ENCODE measurements at regions not wholly inside any gene's neighbourhood (a gene's known extent, or its start where the extent isn't known, plus 50 kb on each side); places are given as distances from the start of the nearest gene placed in this dataset.

DNA sequence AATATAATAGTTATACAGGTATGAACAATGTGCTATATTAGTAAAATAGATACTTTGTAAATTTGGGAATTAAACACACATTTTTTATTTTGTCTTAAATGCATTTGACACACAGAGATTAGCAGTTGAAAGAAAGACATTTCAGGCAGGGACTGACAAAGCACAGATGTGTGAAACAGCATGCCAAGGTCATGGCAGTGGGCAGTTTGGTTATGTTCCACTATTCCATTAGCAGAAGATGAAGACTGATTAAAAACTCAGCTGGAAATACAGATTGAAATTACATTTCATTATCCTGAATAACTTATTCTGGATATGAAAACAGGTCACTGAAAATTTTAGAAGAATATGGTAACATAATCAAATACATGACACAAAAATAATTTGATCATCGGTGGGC is 669.8 kb upstream of the LRFN5 start:
- DNase-seq (ENCODE audit: low spot score) (no peak), ATAC-seq (ENCODE audit: low FRiP score) (no peak)
- TF ChIP-seq, protein P1, sequence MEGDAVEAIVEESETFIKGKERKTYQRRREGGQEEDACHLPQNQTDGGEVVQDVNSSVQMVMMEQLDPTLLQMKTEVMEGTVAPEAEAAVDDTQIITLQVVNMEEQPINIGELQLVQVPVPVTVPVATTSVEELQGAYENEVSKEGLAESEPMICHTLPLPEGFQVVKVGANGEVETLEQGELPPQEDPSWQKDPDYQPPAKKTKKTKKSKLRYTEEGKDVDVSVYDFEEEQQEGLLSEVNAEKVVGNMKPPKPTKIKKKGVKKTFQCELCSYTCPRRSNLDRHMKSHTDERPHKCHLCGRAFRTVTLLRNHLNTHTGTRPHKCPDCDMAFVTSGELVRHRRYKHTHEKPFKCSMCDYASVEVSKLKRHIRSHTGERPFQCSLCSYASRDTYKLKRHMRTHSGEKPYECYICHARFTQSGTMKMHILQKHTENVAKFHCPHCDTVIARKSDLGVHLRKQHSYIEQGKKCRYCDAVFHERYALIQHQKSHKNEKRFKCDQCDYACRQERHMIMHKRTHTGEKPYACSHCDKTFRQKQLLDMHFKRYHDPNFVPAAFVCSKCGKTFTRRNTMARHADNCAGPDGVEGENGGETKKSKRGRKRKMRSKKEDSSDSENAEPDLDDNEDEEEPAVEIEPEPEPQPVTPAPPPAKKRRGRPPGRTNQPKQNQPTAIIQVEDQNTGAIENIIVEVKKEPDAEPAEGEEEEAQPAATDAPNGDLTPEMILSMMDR (IDR thresholded peaks at IDR 0.05) = no peak

DNA sequence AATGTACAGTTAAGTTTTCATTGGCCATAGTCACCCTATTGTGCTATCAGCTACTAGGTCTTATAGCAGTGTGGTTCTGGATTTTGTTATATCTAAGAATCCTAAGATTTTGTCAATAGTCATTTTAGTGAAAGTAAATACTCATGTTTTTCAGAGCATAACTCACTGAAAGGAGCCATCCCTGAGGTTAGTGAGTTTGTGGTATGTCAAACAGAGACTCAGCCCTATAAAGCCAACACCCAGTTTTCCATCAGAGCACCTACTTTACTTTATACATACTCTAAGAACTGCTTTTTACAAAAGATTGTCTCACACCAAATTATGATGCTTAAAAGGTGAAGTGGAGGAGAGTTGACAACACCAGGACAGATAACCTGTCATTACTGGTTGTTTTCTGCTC is 686.3 kb upstream of the LRFN5 start:
- TF ChIP-seq, protein P1 (IDR thresholded peaks at IDR 0.05) = no peak
- DNase-seq (ENCODE audit: low spot score) = no peak

DNA sequence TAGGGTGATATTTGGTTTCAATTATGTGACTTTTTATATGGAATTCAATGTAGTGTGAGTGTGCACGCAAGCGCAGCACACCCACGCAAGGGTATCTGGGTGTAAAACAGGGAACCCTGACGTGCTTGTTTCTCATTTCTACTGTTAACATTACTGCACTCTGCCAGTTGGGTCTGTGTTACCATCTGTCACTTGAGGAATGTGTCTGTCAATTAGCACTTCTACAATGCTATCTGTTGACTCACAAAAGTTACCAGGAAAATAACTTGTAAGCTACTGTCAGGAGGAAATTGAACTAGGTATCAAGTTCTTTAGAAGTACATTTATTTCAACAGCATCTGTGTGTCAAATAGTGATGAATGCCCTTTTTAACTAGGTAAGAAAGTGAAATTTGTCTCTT is 695.5 kb upstream of the LRFN5 start:
- TF ChIP-seq, protein P1 (IDR thresholded peaks at IDR 0.05) = no peak
- DNase-seq (ENCODE audit: low spot score) = no peak
- ATAC-seq (ENCODE audit: low FRiP score) = no peak

More for the DNA sequence above, 686.3 kb upstream of the LRFN5 start:
- no peak for ATAC-seq (ENCODE audit: low FRiP score)

DNA sequence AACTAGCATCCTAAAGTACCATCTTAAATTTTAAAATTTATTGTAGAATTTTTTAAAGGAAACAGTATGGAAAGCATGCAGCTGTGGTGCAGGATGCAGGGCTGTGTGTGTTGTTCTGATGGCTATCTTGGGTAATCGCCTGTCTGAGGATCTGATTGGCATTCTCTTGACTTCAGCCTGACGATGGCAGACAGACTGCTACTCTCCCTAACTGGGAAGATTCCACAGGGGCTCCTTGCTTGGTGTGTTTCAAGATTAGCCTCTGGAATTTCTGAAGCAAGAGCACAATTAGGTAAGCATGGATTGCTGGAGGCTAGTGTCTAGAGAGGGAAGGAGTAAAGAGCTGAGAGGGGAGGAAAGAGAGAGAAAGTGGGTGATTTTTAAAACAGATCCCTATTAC is 696.8 kb upstream of the LRFN5 start:
- DNase-seq (ENCODE audit: low spot score) = no peak

DNA sequence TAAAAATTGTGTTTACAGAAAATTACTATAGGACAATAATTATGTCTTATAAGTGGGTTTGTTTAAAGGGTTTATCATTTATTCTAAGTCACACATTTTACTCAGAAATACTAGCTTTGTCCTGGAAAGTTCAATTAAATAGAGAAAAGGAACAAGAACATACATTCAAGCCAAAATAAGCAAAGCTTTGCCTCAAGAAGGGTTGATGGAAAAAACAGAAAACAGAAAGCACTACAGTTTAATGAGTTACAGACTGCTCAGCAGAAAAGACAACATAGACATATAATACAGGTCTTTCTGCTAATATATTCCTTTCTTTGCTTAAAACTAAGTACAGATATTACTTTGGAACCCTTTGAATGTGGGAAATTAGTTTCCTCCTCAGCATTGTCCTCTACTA is 703.0 kb upstream of the LRFN5 start:
- ATAC-seq (ENCODE audit: low FRiP score) = no peak
- TF ChIP-seq, protein P1 (IDR thresholded peaks at IDR 0.05) = no peak
- DNase-seq (ENCODE audit: low spot score) = no peak

More for the DNA sequence above, 696.8 kb upstream of the LRFN5 start:
- ATAC-seq (ENCODE audit: low FRiP score) = no peak
- TF ChIP-seq, protein P1 (IDR thresholded peaks at IDR 0.05) = no peak

DNA sequence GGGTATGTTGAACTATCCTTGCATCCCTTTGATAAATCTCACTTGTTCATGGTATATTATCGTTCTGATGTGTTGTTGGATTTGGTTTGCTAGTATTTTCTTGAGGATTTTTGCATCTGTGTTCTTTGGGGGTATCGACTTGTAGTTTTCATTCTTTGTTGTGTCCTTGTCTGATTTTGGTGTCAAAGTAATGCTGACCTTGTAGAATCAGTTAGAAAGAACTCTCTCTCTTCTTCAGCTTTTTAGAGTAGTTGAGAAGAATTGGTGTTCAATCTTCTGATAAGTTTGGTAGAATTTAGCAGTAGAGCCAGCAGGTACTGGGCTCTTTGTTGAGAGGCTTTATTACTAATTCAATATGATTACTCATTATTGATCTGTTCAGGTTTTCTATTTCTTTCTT is 707.2 kb upstream of the LRFN5 start:
- TF ChIP-seq, protein P1 (IDR thresholded peaks at IDR 0.05) = no peak
- ATAC-seq (ENCODE audit: low FRiP score) = no peak

DNA sequence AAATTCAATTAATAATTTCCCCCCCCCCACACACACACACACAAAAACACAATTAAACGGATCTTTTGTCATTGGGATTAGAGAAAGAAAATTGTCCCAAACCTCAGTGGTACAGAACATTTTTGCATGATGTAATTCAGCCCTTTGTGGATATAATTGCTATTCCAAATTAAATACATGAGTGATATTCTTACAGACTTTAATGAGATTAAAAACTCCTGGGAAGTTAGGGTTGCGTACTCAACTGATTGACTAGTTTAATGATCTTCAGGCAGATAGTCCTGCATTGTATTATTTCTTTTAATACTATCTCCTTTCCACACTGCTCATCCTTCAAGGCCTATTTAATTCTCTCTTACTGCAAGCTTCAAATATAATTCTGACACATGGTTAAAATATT is 711.8 kb upstream of the LRFN5 start:
- no peak for ATAC-seq (ENCODE audit: low FRiP score)
- TF ChIP-seq, protein P1 (IDR thresholded peaks at IDR 0.05) = no peak
- DNase-seq (ENCODE audit: low spot score) = no peak

More for the DNA sequence above, 707.2 kb upstream of the LRFN5 start:
- DNase-seq (ENCODE audit: low spot score) = no peak
